H54 (cell line): ENCODE measurements at regions not wholly inside any gene's neighbourhood (a gene's known extent, or its start where the extent isn't known, plus 50 kb on each side); places are given as distances from the start of the nearest gene placed in this dataset.
A peak's percentile ranks its signal among the peaks of the same experiment; 100 is the strongest.

Experiments used
- DNase-seq: peaks from one replicate; pipeline ENCODE4 v3.0.0; 2011; ENCODE audit warnings: low spot score, mixed read lengths; ENCODE audit not compliant: insufficient read length
- FAIRE-seq: peaks from 3 replicates; lab custom pipeline; 2011; peaks lifted over from hg19 to GRCh38; lab: Jason Lieb, UNC
- POLR2A ChIP-seq: IDR thresholded peaks from 2 replicates; pipeline ENCODE4 v1.6.1; 2011; ENCODE audit warnings: low read depth, mild to moderate bottlenecking, low read length

DNA sequence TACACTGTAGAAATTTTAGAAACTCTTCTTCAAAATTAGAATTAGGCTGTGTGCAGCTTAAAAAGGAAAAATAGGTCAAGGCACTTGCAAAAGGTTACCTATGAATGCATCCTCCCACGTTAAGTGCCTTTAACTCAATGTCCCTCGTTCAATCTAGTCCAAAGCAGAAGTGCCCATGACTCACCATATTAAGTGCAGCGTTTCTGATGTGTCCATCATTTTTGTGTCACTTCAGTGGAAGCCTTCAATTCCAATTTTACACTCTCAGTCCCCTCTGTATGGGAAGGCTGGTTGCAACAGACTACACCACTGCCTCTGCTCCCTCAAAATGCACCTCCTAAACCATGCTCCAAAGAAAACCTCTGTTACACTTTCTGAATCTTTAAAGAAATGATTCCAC lies 53.4 kb downstream of the FOXB1 start:
- DNase-seq (no peak), FAIRE-seq (no peak)
- no peak for TF ChIP-seq POLR2A

GRCh38 chr15:60059186-60059585 lies 55.1 kb downstream of the FOXB1 start:
- FAIRE-seq (no peak), DNase-seq (no peak)
- TF ChIP-seq POLR2A = no peak

DNA sequence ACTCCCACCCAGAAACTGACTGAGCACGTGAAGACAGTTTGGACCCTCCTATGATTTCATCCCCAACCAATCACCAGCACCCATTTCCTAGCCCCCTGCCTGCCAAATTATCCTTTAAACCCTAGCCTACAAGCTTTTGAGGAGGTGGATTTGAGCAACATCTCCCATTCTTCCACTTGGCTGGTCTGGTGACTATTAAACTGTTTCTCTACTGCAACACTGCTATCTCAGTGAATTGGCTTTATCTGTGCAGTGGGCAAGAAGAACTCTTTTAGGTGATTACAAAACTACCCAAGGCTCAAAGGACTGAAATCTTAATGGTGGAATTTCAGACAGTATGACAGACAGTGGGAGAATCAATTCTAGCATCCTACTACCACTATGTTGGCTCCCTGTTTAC lies 57.6 kb downstream of the FOXB1 start:
- FAIRE-seq (no peak), DNase-seq (no peak)
- TF ChIP-seq POLR2A = no peak

DNA sequence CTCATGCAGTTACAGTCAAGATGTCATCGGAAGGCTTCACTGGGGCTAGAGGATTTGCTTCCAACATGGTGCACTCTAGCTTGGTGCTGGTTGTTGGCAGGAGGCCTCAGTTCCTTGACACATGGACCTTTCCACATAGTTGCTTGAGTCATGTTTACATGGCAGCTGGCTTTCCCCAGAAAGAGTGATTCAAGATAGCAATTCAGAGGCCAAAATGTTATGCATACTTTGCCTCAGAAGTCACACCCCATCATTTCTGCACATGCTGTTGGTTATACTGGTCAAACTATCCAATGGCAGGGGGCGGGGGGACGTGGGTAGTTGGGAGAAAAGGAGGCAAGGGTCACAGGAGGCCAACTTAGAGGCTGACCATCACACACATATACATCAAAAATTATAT lies 58.7 kb downstream of the FOXB1 start:
- no peak for FAIRE-seq
- no peak for DNase-seq
- no peak for TF ChIP-seq POLR2A

- no peak for FAIRE-seq
- TF ChIP-seq POLR2A = no peak
Measured at GRCh38 chr15:60065951-60066350, 61.8 kb downstream of the FOXB1 start.

DNA sequence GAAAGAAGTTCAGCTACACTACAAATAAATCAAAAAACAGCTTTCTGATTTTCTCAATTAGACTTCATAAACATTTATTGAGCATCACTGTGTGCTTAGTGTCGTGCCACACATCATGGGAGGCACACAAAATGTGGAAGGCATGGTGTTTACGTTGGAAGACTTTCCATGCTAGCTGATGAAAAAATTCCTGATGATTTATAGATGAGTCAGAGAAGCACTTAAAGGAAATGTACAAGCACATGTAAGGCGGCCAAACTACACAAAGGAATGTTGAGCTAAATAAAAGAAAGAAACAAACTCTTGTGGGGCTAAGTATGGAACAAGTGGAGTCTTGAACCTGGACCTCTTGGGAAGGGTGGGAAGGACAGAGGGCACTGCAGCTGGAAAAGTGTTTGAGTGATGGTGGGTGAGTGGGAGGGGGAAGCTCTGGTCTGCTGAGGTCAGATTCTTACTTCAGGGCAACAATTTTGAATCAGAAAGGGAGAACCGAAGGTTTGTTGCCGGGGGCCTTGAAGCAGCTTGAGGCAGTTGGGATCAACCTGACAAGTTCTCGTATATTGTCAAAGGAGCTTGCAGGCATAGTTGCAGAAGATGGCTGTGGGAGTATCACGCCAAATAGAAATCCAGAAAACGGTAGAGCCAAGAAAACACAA lies 66.9 kb downstream of the FOXB1 start:
- TF ChIP-seq POLR2A = no peak
- FAIRE-seq (no peak), DNase-seq (peak; percentile 12)

More at GRCh38 chr15:60065951-60066350, 61.8 kb downstream of the FOXB1 start:
- no peak for DNase-seq

- FAIRE-seq (no peak), DNase-seq (no peak)
- no peak for TF ChIP-seq POLR2A
Measured at GRCh38 chr15:60072826-60073465, 68.8 kb downstream of the FOXB1 start.

GRCh38 chr15:60073466-60073840 lies 69.3 kb downstream of the FOXB1 start:
- no peak for FAIRE-seq
- TF ChIP-seq POLR2A = no peak
- DNase-seq = no peak

DNA sequence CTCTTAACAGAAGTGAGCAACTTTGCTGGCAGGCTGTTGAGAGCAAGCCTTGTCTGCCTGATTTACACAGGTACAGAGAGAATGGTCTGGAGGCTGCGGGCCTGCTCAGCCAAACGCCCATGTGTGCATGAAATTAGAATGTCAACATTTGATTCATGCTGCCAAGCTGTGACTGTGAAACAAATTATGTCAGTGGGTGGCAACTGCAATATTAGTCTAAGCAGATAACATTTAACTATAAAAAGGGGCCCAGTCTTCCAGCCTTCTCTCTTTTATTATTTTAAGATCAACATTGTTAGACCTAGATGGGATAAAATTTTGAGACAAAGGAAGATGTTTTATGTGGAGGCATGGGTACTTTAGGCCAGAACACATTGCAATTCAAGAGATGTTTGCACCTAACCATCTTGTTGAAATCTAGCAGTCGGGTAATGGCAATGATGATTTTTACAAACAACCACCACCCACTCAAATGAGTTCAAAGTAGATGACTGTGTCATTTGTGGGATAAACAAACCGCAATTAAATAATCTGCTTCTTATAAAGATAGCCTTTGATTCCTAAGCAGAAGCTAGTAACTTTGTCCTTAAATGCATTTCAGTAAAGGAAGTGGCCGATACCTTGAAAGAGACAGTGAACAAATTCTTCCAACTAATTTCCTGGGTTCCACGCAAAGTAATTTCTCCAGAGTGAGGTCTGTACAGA lies 70.2 kb downstream of the FOXB1 start:
- FAIRE-seq (no peak), DNase-seq (no peak)

DNA sequence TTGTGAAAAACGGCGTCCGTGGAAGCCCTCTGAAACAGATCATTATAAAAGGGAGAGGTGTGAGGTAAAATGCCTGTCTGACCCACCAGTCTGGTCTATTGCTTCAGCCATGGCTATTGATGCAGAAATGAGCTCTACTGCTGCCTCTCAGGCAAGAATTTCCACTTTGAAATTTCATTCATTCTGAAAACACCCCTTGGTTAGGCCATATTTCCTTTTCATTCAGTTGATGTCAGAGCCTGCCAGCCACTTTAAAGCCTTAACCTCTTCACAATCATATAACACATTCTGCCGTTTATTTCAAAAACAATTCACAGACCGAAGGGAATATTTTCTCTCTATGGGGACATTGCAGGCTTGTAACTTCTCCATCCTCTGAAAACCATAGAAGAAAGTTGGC lies 71.9 kb downstream of the FOXB1 start:
- TF ChIP-seq POLR2A = no peak
- FAIRE-seq (no peak), DNase-seq (no peak)

More for the DNA sequence above, 70.2 kb downstream of the FOXB1 start:
- TF ChIP-seq POLR2A = no peak

GRCh38 chr15:60076582-60077276 lies 72.6 kb downstream of the FOXB1 start:
- TF ChIP-seq POLR2A = no peak
- no peak for FAIRE-seq
- DNase-seq = no peak

DNA sequence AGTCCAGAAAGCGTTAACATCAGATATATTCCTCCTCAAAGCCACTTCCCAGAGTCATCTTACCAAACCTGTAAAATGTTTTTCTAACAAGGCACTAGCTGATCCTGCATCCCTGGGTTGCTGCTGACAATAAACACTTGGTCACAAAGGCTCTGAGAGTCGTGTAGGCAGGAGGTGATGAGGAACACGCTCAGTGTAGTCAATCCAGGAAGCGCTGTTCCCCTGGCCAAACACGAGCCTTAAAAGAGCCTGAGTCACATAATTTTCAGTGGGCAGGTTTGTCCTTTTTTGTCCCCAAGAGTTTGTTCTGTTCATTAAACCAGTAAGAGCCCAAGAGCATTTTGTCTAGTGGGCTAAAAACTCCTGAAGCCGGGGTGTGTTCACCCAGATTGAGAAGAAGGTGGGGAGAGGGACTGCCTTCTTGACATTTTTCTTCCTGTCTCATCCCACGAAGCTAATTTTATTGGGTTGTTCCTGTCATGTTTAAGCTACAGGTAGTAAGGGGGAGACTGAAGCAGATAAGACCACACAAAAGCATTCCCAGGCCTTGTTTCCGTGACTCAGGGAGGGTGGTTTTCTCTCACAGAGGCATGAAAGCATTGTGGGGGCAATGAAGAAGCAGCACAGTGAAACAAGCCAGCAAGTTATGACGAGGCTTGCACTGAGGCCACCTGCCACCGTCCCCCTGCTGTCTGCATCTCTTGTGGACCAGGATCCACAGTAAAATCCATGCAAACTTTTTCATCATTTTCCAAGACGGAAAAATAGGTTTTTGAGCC lies 73.7 kb downstream of the FOXB1 start:
- no peak for FAIRE-seq
- DNase-seq = no peak

DNA sequence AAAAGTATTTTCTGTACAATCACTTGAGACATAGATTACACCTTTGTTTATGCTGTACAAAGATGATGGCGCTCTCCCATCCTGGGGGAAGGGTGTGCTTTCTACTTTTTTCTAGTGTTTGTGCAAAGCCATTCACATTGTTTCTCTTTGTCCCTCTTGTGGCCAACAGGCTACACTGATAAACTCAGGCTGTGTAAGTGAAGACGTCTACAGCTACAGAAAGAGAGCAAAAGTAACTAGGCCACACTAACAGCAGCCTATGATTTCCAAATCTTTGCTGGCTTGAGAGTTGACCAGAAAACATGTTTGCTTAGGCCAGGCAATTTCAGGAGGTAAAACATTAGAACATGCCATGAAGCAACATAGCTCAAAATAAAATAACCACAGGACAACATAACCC lies 75.1 kb downstream of the FOXB1 start:
- no peak for TF ChIP-seq POLR2A
- DNase-seq (no peak), FAIRE-seq (no peak)

More for the DNA sequence above, 73.7 kb downstream of the FOXB1 start:
- TF ChIP-seq POLR2A = no peak
